ENCODE measurements at regions not wholly inside any gene's neighbourhood (a gene's known extent, or its start where the extent isn't known, plus 50 kb on each side); places are given as distances from the start of the nearest gene placed in this dataset.

DNA sequence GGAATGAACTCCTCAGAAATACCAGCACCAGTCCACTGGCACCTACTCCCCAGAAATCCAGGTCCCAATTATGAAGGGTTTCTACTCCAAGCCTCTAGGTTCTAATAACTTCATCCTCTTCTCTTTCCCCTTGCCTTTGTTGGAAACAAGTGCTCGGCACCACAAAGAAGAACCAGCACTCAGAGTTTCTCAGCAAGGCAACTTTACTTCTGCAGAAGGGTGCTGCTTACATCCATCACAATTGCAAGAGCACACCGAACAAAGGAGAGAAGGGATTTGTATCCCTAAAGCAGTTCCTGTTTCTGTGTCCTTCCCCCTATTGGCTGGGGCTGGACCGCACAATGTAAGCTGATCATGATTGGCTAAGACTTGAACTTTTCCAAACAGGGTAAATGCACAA, 74.2 kb upstream of the GNG2 start:
- peaks cover 0 to 7% of the 10 kb centered on the region in 2 donors for H3K9me3 ChIP-seq
- TF ChIP-seq, protein P1, sequence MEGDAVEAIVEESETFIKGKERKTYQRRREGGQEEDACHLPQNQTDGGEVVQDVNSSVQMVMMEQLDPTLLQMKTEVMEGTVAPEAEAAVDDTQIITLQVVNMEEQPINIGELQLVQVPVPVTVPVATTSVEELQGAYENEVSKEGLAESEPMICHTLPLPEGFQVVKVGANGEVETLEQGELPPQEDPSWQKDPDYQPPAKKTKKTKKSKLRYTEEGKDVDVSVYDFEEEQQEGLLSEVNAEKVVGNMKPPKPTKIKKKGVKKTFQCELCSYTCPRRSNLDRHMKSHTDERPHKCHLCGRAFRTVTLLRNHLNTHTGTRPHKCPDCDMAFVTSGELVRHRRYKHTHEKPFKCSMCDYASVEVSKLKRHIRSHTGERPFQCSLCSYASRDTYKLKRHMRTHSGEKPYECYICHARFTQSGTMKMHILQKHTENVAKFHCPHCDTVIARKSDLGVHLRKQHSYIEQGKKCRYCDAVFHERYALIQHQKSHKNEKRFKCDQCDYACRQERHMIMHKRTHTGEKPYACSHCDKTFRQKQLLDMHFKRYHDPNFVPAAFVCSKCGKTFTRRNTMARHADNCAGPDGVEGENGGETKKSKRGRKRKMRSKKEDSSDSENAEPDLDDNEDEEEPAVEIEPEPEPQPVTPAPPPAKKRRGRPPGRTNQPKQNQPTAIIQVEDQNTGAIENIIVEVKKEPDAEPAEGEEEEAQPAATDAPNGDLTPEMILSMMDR (IDR thresholded peaks at IDR 0.05): no peak
- no peak overlapping the region for H3K4me3 ChIP-seq
- intact Hi-C loops (cut with DNase I): no loop called here
- no peak overlapping the region for H3K27ac ChIP-seq
- H3K4me1 ChIP-seq: no peaks in the 10 kb centered on the region
- no peak for DNase-seq (ENCODE audit: low spot score in 2 of 2)
- no peaks in the 10 kb centered on the region for H3K36me3 ChIP-seq
- no peaks in the 10 kb centered on the region for H3K27me3 ChIP-seq

DNA sequence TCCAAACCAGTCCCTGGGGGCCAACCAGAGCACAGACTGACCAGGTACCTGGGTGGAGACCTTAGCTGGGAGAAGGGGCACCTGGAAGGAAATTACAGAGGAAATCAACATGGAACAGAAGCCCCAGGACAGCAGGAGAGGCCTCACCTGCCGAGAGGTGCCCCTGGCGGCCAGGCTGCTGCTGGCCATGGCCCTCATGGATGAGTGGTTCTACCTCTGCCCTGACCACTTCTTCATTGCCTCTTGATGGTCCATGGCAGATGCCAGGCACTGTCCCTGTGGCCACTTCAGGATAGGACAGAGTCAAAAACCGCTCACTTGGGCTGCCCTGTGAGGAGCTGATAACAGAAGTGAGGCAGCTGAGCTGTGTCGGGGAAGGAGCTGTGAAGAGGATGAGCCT, 73.1 kb upstream of the GNG2 start:
- Histone ChIP-seq H3K36me3 (no peaks in the 10 kb centered on the region), H3K27me3 (no peaks in the 10 kb centered on the region), H3K27ac (no peak overlapping the region), H3K4me1 (no peaks in the 10 kb centered on the region), H3K4me3 (no peak overlapping the region), H3K9me3 (peaks cover 0 to 7% of the 10 kb centered on the region in 2 donors)
- no peak for DNase-seq (ENCODE audit: low spot score in 2 of 2)
- TF ChIP-seq, protein P1 (IDR thresholded peaks at IDR 0.05): no peak
- intact Hi-C loops (cut with DNase I): no loop called here

DNA sequence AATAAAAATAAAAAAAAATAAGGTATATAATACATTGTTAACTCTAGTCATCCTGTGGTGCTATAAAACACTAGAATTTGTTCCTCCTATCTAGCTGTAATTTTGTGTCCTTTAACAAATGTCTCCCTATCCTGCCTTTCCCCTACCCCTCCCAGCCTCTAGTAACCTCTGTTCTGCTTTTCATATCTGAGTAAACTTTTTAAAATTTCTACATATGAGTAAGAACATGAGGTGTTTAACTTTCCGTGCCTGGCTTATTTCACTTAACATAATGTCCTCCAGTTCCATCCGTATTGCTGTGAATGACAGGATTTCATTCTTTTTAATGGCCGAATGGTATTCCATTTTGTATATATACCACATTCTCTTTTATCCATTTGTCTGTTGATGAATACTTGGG, 71.3 kb upstream of the GNG2 start:
- DNase-seq (ENCODE audit: low spot score in 2 of 2): no peak
- Histone ChIP-seq H3K9me3 (peaks cover 0 to 7% of the 10 kb centered on the region in 2 donors), H3K27me3 (no peaks in the 10 kb centered on the region), H3K4me1 (no peaks in the 10 kb centered on the region), H3K4me3 (no peak overlapping the region), H3K27ac (no peak overlapping the region), H3K36me3 (no peaks in the 10 kb centered on the region)
- intact Hi-C loops (cut with DNase I): no loop called here
- TF ChIP-seq, protein P1 (IDR thresholded peaks at IDR 0.05): no peak

DNA sequence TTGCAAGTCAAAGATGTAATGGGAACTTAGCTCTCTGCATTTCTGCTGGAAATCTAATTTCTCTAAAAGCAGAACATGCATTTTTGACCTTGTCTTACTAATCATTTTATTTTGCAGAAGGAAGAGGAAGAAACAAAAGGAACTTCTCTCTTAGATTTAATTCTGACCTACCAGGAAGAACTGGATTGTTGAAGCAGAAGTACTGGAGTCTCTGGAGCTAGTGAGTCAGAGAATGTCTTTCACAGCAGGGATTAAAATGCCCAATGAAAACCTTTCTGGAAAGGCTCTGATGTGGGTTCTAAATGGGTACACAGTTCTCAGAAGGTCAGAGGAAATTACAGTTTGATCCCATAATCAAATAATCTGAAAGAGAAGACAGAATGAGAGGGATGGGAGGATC, 70.8 kb upstream of the GNG2 start:
- TF ChIP-seq, protein P1 (IDR thresholded peaks at IDR 0.05): no peak
- Histone ChIP-seq H3K9me3 (peaks cover 0 to 7% of the 10 kb centered on the region in 2 donors), H3K27me3 (no peaks in the 10 kb centered on the region), H3K27ac (no peak overlapping the region), H3K36me3 (no peaks in the 10 kb centered on the region), H3K4me1 (no peaks in the 10 kb centered on the region), H3K4me3 (no peak overlapping the region)
- no peak for DNase-seq (ENCODE audit: low spot score in 2 of 2)
- intact Hi-C loops (cut with DNase I): no loop called here

DNA sequence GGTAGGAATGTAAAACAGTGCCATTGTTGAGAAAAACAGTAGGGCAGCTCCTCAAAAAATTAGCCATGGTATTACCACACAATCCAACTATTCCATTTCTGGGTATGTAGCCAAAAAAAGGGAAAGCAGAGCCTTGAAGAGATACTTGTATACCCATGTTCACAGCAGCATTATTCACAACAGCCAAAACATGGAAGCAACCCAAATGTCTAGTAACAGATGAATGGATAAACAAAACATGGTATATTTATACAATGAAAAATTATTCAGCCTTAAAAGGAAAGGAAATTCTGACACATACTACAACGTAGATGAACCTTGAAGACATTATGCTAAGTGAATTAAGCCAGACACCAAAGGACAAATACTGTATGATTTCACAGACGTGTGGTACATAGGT, 67.6 kb upstream of the GNG2 start:
- Histone ChIP-seq H3K4me1 (no peaks in the 10 kb centered on the region), H3K27me3 (no peaks in the 10 kb centered on the region), H3K27ac (no peak overlapping the region), H3K36me3 (no peaks in the 10 kb centered on the region), H3K4me3 (no peak overlapping the region), H3K9me3 (no peaks in the 10 kb centered on the region)
- TF ChIP-seq, protein P1 (IDR thresholded peaks at IDR 0.05): no peak
- no peak for DNase-seq (ENCODE audit: low spot score in 2 of 2)
- intact Hi-C loops (cut with DNase I): no loop called here

DNA sequence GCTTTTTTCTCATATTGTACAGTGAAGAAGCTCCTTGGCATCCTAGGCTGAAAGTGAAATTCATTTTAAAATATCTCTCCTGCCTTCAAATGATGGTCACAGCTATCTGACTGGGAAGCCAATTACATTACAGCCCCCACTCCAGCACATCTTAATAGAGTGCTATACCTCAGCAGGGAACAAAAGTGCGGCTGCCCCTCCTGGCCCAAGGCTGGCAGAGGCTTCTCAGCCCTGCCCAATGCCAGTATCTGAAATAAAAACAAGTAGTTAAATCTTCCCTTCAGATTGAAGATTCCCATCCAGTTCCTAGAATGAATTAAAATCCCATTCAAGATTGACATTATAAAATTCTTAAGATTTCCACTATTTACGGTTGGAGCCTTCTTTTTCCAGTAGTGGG, 54.9 kb upstream of the GNG2 start:
- intact Hi-C loops (cut with DNase I): no loop called here
- H3K36me3 ChIP-seq: no peaks in the 10 kb centered on the region
- TF ChIP-seq, protein P1 (IDR thresholded peaks at IDR 0.05): no peak
- H3K4me3 ChIP-seq: no peak overlapping the region
- DNase-seq (ENCODE audit: low spot score in 2 of 2): no peak
- H3K27me3 ChIP-seq: no peaks in the 10 kb centered on the region
- H3K27ac ChIP-seq: no peak overlapping the region
- H3K4me1 ChIP-seq: no peaks in the 10 kb centered on the region
- H3K9me3 ChIP-seq: no peaks in the 10 kb centered on the region

Measured in ascending aorta (tissue), 2 donors.